Mesenchymal stem cell (in vitro differentiated cells and primary cell): ENCODE measurements at regions not wholly inside any gene's neighbourhood (a gene's known extent, or its start where the extent isn't known, plus 50 kb on each side); places are given as distances from the start of the nearest gene placed in this dataset.
A peak's percentile ranks its signal among the peaks of the same experiment; 100 is the strongest.
"Not testable (repeated sequence)": the region's sequence is repeated elsewhere in the genome, so short reads cannot be mapped to it uniquely, and the experiment has no call there.

Experiments
- DNase-seq: peaks from one replicate; pipeline ENCODE4 v3.0.0-alpha.2; 2013
- H2AFZ ChIP-seq: one replicate; pipeline ENCODE4 v1.6.1; 2013; ENCODE audit warnings: low read depth, mild to moderate bottlenecking, control low read depth, inconsistent platforms, low read length, moderate library complexity
- H2AK5ac ChIP-seq: 2 replicates; pipeline ENCODE4 v1.6.1; 2013; ENCODE audit warnings: low read length, moderate library complexity, mild to moderate bottlenecking, inconsistent platforms; ENCODE audit not compliant: severe bottlenecking
- H2BK120ac ChIP-seq: one replicate; pipeline ENCODE4 v1.6.1; 2013; ENCODE audit warnings: low read depth, mild to moderate bottlenecking, inconsistent platforms, low read length, moderate library complexity
- H2BK12ac ChIP-seq, 2 experiments: one replicate each; pipeline ENCODE4 v1.6.1; 2013; ENCODE audit warnings: inconsistent platforms in 2 of 2, low read length in 2 of 2, mild to moderate bottlenecking in 2 of 2, moderate library complexity in 2 of 2, control low read depth in 1 of 2
- H2BK15ac ChIP-seq: one replicate; pipeline ENCODE4 v1.6.1; 2013; ENCODE audit warnings: mild to moderate bottlenecking, low read depth, inconsistent platforms; ENCODE audit not compliant: poor library complexity, severe bottlenecking
- H2BK5ac ChIP-seq: 2 replicates; pipeline ENCODE4 v1.6.1; 2013; ENCODE audit warnings: low read depth, mild to moderate bottlenecking, low read length, control low read depth, inconsistent platforms; ENCODE audit not compliant: poor library complexity, severe bottlenecking
- H3K14ac ChIP-seq, 2 experiments: one replicate each; pipeline ENCODE4 v1.6.1; 2013; ENCODE audit warnings: inconsistent platforms in 2 of 2, low read length in 2 of 2, control low read depth in 1 of 2, mild to moderate bottlenecking in 1 of 2, moderate library complexity in 1 of 2
- H3K18ac ChIP-seq, 2 experiments: one replicate each; pipeline ENCODE4 v1.6.1; 2013; ENCODE audit warnings: inconsistent platforms in 2 of 2, low read length in 2 of 2, control low read depth in 1 of 2, low read depth in 1 of 2, mild to moderate bottlenecking in 1 of 2
- H3K23ac ChIP-seq, 2 experiments: one replicate each; pipeline ENCODE4 v1.6.1; 2013; ENCODE audit warnings: inconsistent platforms in 2 of 2, low read length in 2 of 2, mild to moderate bottlenecking in 2 of 2, moderate library complexity in 2 of 2, control low read depth in 1 of 2
- H3K27ac ChIP-seq: 2 replicates; pipeline ENCODE4 v1.5.1; 2013; ENCODE audit warnings: mild to moderate bottlenecking, moderate library complexity, low read length, control low read depth, inconsistent platforms; ENCODE audit not compliant: poor library complexity, severe bottlenecking
- H3K27me3 ChIP-seq, 2 experiments: 2 replicates each; pipeline versions ENCODE4 v1.6.1 to v1.7.0; 2013; ENCODE audit warnings: low read length in 2 of 2, mild to moderate bottlenecking in 2 of 2, moderate library complexity in 2 of 2, control low read depth in 1 of 2, inconsistent platforms in 1 of 2; ENCODE audit not compliant: control insufficient read depth in 1 of 2, insufficient read depth in 1 of 2
- H3K36me3 ChIP-seq, 2 experiments: 2 replicates each; pipeline versions ENCODE4 v1.6.1 to v1.7.0; 2013; ENCODE audit warnings: low read length in 2 of 2, control low read depth in 1 of 2, inconsistent platforms in 1 of 2, low read depth in 1 of 2, mild to moderate bottlenecking in 1 of 2; ENCODE audit not compliant: insufficient read depth in 2 of 2, control insufficient read depth in 1 of 2
- H3K4ac ChIP-seq, 2 experiments: one replicate each; pipeline ENCODE4 v1.6.1; 2013; ENCODE audit warnings: inconsistent platforms in 2 of 2, low read length in 2 of 2, mild to moderate bottlenecking in 2 of 2, moderate library complexity in 2 of 2, control low read depth in 1 of 2, low read depth in 1 of 2
- H3K4me1 ChIP-seq: 2 replicates; pipeline ENCODE4 v1.6.1; 2013; ENCODE audit warnings: low read depth, low read length, control low read depth; ENCODE audit not compliant: control insufficient read depth, insufficient read depth
- H3K4me2 ChIP-seq: 2 replicates; pipeline ENCODE4 v1.6.1; 2013; ENCODE audit warnings: low read length, mild to moderate bottlenecking, inconsistent platforms; ENCODE audit not compliant: poor library complexity, severe bottlenecking
- H3K4me3 ChIP-seq, 2 experiments: 2 replicates each; pipeline versions ENCODE4 v1.5.1 to v1.7.0; 2013; ENCODE audit warnings: low read length in 2 of 2, mild to moderate bottlenecking in 2 of 2, control low read depth in 1 of 2, low read depth in 1 of 2; ENCODE audit not compliant: insufficient read depth in 1 of 2
- H3K79me1 ChIP-seq: replicated peaks from 2 replicates; pipeline ENCODE4 v1.6.1; 2013; ENCODE audit warnings: mild to moderate bottlenecking, control low read depth, low read length, inconsistent platforms; ENCODE audit not compliant: poor library complexity, severe bottlenecking
- H3K9ac ChIP-seq: 2 replicates; pipeline ENCODE4 v1.7.0; 2013; ENCODE audit warnings: mild to moderate bottlenecking, low read length, moderate library complexity
- H3K9me3 ChIP-seq: 2 replicates; pipeline ENCODE4 v1.7.0; 2013; ENCODE audit warnings: mild to moderate bottlenecking, low read length; ENCODE audit not compliant: control insufficient read depth
- H4K8ac ChIP-seq: one replicate; pipeline ENCODE4 v1.6.1; 2013; ENCODE audit warnings: inconsistent platforms, mild to moderate bottlenecking, low read length, moderate library complexity
- H4K91ac ChIP-seq: one replicate; pipeline ENCODE4 v1.6.1; 2013; ENCODE audit warnings: mild to moderate bottlenecking, low read length, inconsistent platforms
- WGBS: methylation state at CpG from one replicate; pipeline ENCODE4 v1.1.7; 2013; ENCODE audit warnings: mixed read lengths; 5-methylcytosine and 5-hydroxymethylcytosine counted together

DNA sequence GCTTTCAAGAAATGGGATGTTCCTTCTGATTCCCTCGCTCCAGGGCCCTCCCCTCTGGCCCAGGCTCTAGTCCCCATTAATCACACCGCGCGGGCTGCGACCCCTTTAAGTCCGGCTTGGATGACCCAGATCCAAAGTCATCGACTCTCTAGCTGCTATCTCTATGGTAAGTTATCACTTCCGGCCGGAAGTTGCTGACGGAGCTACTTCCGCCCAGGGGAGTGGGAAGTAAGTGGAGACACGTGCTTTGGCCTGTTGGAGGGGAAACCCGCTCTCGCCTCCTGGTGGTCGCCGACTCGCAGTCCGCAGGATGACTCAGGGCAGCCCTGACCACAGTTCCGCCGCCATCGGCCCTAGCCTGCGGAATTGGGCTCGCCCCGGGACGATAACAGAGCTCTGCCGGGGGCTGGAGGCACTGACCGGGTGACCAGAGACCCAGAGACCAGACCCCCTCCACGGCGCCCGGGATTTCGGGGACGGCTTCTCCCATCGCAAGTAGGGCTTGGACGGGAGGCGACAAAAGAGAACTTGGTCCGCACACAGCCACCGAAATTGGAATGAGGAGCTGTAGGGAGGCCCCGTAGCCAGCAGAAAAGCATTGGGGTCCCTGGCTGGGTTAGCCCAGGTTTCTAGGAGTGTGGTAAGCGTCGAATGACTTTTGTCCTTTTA lies 52.2 kb upstream of the SEC14L1 start:
- H4K8ac ChIP-seq = peak overlapping the region; percentile 89
- peak overlapping the region; percentile 25 for H4K91ac ChIP-seq
- H3K18ac ChIP-seq = peak overlapping the region; percentile 86 to 88
- DNase-seq = peak; percentile 98
- H3K27me3 ChIP-seq = peaks cover 0 to 3% of the 10 kb centered on the region in 2 experiments
- H3K14ac ChIP-seq = peak overlapping the region; percentile 43 to 95
- peak overlapping the region; percentile 97 for H3K4me2 ChIP-seq
- peak overlapping the region; percentile 77 for H2BK120ac ChIP-seq
- peaks cover 20% of the 10 kb centered on the region for H3K79me1 ChIP-seq
- H3K4ac ChIP-seq = peak overlapping the region; percentile 91 to 94
- H2AFZ ChIP-seq = peak overlapping the region; percentile 30
- H3K23ac ChIP-seq = peak overlapping the region in 1 of 2 experiments; percentile 20
- peaks cover 12% of the 10 kb centered on the region for H3K4me1 ChIP-seq
- H3K4me3 ChIP-seq = peak overlapping the region; percentile 78 to 81
- H2BK12ac ChIP-seq = peak overlapping the region; percentile 42 to 56
- peak overlapping the region; percentile 96 for H3K9ac ChIP-seq
- H3K9me3 ChIP-seq = no peaks in the 10 kb centered on the region
- under 1% methylated on average over 40 of the region's 40 CpGs for WGBS
- peaks cover 20 to 27% of the 10 kb centered on the region in 2 experiments for H3K36me3 ChIP-seq
- H2BK15ac ChIP-seq = peak overlapping the region; percentile 99
- peak overlapping the region; percentile 70 for H2AK5ac ChIP-seq
- peak overlapping the region; percentile 84 for H2BK5ac ChIP-seq
- peak overlapping the region; percentile 95 for H3K27ac ChIP-seq

DNA sequence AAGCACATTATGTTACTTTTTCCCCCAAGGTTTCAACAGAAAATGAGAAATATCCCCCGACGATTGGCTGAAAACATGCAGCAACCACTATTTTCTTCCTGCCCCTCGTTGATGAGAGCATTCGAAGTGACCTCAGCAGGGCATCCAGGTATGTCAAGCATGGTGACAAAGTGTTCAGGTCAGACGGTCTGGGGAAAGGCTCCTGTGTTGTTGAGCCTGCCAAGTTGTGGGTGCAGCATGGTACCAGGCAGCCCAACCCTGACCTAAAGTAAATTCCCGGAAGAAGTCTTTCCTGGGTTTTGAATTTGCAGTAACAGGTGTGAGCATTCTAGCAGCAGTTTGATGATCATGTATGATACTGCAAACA lies 51.7 kb upstream of the SEC14L1 start:
- H3K23ac ChIP-seq = peak overlapping the region; percentile 20 to 97
- H3K36me3 ChIP-seq = peaks cover 25 to 32% of the 10 kb centered on the region in 2 experiments
- 11% methylated on average over 6 of the region's 6 CpGs for WGBS

DNA sequence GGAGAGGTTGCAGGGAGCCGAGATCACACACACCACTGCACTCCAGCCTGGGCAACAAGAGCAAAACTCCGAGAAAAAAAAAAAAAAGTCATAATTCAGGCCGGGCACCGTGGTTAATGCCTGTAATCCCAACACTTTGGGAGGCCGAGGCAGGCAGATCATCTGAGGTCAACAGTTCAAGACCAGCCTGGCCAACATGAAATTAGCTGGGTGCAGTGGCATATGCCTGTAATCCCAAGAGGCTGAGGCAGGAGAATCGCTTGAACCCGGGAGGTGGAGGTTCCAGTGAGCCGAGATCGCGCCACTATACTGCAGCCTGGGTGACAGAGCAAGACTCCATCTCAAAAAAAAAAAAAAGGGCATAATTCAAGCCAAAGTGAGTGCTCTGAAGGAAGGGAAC lies 50.8 kb upstream of the SEC14L1 start:
- H2BK5ac ChIP-seq, H3K14ac ChIP-seq, H4K8ac ChIP-seq, H2BK15ac ChIP-seq, H3K27me3 ChIP-seq, H2AFZ ChIP-seq, DNase-seq, H2BK12ac ChIP-seq, H2AK5ac ChIP-seq, H3K27ac ChIP-seq, H3K9me3 ChIP-seq, H3K18ac ChIP-seq, H4K91ac ChIP-seq, H2BK120ac ChIP-seq, H3K23ac ChIP-seq, H3K4ac ChIP-seq, H3K4me2 ChIP-seq: not testable (repeated sequence)
- Histone ChIP-seq H3K36me3 (peaks cover 33 to 40% of the 10 kb centered on the region in 2 experiments), H3K79me1 (peaks cover 26% of the 10 kb centered on the region), H3K9ac (peak overlapping the region; percentile 96), H3K4me3 (peak overlapping the region in 1 of 2 experiments; percentile 81), H3K4me1 (peaks cover 12% of the 10 kb centered on the region)
- WGBS = 94% methylated on average over 10 of the region's 10 CpGs

More for the DNA sequence above, 51.7 kb upstream of the SEC14L1 start:
- Histone ChIP-seq H3K18ac (peak overlapping the region; percentile 86), H3K4me3 (peak overlapping the region; percentile 78 to 81), H4K91ac (peak overlapping the region; percentile 67), H2BK12ac (peak overlapping the region; percentile 56 to 94), H3K27me3 (peaks cover 0 to 3% of the 10 kb centered on the region in 2 experiments), H2BK5ac (peak overlapping the region; percentile 84), H4K8ac (peak overlapping the region; percentile 89), H2BK15ac (peak overlapping the region; percentile 99), H3K4me2 (peak overlapping the region; percentile 97), H3K27ac (peak overlapping the region; percentile 95), H2AFZ (no peak overlapping the region), H3K14ac (peak overlapping the region; percentile 43 to 95), H3K79me1 (peaks cover 24% of the 10 kb centered on the region), H3K9ac (peak overlapping the region; percentile 96), H3K4ac (peak overlapping the region; percentile 91 to 94), H3K9me3 (no peaks in the 10 kb centered on the region), H3K4me1 (peaks cover 12% of the 10 kb centered on the region), H2BK120ac (peak overlapping the region; percentile 77), H2AK5ac (peak overlapping the region; percentile 70)
- DNase-seq = peak; percentile 24

DNA sequence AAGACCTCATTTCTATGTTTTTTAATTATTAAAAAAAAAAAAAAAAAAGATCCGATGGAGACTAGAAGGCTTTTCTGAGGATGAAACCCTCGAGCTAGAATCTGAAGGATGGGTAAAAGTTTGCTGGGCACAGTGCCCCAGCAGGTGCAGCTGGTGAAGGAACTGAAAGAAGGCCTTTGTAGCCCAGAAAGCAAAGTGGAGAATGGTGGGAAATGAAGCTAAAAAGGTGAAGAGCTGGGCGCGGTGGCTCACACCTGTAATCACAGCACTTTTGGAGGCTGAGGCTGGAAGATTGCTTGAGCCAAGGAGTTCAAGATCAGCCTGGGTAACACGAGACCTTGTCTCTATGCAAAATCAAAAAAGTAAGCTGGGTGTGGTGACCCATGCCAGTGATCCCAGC lies 50.3 kb upstream of the SEC14L1 start:
- Histone ChIP-seq H4K91ac (no peak overlapping the region), H3K79me1 (peaks cover 26% of the 10 kb centered on the region), H3K27me3 (peaks cover 0 to 3% of the 10 kb centered on the region in 2 experiments), H4K8ac (peak overlapping the region; percentile 6), H3K18ac (no peak overlapping the region), H2AFZ (no peak overlapping the region), H2AK5ac (no peak overlapping the region), H2BK5ac (no peak overlapping the region), H2BK120ac (no peak overlapping the region), H3K36me3 (peaks cover 38 to 46% of the 10 kb centered on the region in 2 experiments), H3K4me3 (no peak overlapping the region), H3K9me3 (no peaks in the 10 kb centered on the region), H3K4me1 (peaks cover 12% of the 10 kb centered on the region), H2BK12ac (no peak overlapping the region), H3K27ac (no peak overlapping the region), H2BK15ac (no peak overlapping the region), H3K14ac (no peak overlapping the region), H3K23ac (no peak overlapping the region), H3K9ac (peak overlapping the region; percentile 11), H3K4me2 (no peak overlapping the region), H3K4ac (no peak overlapping the region)
- WGBS = 96% methylated on average over 5 of the region's 5 CpGs
- no peak for DNase-seq
